OCI-M1 (cell line): ENCODE measurements at regions not wholly inside any gene's neighbourhood (a gene's known extent, or its start where the extent isn't known, plus 50 kb on each side); places are given as distances from the start of the nearest gene placed in this dataset.

Experiments used
- DNase-seq: peaks from one replicate; lab custom pipeline; 2025; lab: John Stamatoyannopoulos, UW

DNA sequence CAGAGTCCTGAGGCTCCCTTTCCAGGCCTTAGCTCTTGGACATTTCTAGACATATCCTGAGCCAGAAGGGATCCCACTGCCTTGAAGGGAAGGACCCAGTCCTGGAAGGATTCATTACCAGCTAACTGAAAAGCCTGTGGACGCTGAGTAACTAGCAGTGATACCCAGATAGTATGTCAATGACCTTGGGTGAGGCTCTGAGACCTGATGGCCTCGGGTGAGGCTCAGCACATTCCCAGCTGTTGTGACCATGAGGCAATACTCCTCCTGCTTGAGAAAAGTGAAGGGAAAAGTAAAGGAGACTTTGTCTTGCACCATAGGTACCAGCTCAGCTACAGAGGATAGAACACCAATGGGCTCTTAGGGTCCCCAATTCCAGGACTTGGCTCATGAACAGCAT, 268.1 kb downstream of the DKK2 start:
- no peak for DNase-seq

GRCh38 chr4:106766519-106766918, 269.6 kb downstream of the DKK2 start:
- DNase-seq, result no peak

DNA sequence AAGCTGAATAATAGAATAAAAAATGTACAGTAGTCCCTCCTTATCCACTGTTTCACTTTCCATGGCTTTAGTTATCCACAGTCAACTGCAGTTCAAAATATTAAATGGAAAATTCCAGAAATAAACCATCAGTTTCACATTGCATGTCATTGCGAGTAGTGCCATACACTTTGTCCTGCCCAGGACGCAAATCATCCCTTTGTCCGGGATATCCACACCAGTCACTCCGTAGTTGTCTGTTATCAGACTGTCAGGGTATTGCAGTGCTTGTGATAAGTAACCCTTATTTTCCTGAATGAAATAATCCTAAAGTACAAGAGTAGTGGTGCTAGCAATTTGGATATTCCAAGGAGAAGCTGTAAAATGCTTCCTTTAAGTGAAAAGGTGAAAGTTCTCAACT, 271.3 kb downstream of the DKK2 start:
- DNase-seq, result no peak

GRCh38 chr4:106762666-106763443, 273.3 kb downstream of the DKK2 start:
- no peak for DNase-seq

DNA sequence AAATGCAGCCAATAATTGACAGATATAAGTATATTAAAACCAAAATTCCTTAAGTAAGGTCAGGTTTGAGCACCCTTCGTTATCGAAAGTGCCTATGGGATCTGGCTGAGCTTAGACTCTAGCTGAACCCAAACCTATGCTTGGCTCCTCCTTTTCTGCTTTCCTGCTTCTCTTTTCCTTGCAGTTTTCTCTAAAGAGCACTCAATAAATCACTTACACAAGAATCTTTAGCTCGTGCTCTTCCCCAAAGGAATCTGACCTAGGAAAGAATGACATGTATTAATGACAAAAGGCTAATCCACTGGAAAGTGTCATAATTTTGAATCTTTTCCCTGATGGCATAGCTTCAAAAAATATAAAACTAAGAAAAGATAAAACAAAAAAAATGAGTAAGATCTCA, 282.7 kb downstream of the DKK2 start:
- no peak for DNase-seq

GRCh38 chr4:106746451-106746850, 289.7 kb downstream of the DKK2 start:
- DNase-seq, result no peak

DNA sequence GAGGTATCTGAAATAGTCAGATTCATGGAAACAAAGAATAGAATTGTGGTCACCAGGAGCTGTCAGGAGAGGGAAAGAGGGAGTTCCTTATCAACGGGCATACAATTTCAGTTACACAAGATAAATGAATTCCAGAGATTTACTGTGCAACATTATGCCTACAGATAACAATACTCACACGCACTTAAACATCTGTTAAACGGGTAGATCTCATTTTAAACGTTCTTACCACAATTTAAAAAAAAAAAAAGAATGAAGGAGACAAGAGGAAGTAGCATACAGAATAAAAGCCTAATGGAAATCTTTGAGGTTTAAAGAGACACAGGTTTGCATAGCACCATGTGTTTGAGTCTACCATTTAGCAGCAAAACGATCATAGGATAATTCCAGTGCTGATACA, 298.0 kb downstream of the DKK2 start:
- peak; percentile 73 for DNase-seq

GRCh38 chr4:106718548-106718947, 317.6 kb downstream of the DKK2 start:
- DNase-seq, result no peak

- DNase-seq, result no peak
Measured at GRCh38 chr4:106717091-106717490, 319.0 kb downstream of the DKK2 start.

DNA sequence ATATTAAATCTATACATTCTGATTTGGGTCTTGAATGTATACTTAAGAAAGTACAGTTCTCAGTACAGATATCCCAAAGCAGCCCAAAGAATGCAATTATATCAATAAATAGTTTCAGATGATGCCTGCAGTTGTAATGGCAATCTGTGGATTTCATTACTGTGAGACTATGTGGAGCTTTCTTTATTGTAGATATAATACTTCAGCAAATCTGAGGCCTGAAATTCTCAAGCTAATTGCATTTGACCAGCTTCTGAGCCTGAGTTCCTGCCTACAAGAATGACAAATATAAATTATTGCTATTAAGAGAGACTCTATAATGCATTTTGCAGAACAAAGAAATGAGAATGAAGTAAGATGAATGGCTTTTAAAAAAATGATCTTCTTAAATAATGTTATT, 320.3 kb downstream of the DKK2 start:
- DNase-seq, result no peak

DNA sequence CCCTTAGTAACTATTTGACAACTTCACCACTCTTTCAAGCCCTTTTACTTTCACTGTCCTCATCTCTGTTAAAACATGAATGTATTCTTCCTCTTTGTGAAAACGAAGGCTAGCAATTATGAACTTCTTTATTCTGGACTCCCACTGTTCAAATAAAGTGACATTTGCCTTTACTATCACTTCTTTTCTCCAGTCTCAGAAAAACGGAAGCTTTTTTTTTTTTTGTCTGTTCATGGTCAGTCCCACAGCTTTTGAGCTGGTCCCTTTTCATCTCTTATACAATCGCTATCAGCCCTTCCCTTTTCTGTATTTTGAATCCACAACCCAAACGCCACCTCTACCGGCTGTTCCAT, 327.7 kb downstream of the DKK2 start:
- DNase-seq, result peak; percentile 82

DNA sequence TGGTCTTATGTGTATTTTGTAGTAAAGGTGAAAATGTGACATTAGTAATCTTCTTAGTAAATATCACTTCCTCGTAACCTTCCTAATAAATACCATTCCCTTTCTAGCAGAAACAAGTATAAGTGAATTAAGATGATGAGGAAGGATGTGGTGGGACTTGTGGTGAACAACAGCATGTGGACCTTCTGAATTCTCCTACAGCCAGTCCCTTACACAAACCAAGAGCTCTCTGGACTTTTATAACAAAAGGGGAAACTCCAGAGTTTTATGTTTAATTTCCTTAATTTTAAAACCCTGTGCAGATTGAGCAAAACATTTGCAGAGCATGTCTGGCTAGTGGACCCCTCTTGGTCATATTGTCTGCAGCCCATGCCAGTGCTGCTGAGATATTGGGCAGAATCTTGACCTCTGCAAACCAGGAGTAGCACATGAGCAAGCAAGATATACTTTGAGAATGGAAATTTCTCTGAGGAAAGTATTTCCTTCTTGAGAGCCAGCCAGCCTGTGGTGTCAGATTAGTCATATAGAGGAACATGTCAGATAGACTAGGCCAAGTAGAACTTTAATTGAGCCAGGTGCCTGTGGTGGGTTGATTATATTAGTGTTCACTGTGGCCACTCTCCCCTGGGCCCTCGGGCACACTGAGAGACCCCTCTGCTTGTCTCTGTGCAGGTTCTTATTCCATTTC, 328.2 kb downstream of the DKK2 start:
- peak; percentile 82 for DNase-seq

DNA sequence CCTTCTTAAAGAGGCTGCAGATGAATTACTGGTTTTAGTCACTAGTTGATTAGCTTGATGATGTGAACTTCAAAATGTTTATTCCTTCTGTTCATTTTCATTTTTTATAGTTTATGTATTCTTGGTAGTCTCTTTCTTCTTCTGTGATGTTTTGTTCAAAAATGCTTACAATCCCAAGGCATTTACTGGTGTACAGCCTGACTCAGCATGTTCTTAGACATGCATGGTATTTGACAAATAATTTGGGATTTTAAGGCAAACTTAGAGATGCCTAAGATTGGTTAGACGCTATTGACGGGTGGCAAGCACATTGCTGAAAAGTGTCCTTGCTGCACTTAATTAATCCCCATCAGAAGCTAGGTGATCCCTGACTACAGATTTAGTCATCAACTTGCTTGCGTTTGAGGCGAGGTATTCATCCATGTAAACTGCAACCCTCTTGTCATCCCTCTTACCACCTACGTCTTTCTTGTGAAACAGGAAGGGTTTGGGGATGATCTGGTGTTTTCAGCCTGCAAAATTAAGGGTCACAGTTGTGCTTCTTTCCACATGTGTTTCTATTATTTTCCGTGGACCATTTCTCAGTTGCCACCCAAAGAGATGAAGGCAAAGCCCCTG, 331.8 kb downstream of the DKK2 start:
- no peak for DNase-seq

DNA sequence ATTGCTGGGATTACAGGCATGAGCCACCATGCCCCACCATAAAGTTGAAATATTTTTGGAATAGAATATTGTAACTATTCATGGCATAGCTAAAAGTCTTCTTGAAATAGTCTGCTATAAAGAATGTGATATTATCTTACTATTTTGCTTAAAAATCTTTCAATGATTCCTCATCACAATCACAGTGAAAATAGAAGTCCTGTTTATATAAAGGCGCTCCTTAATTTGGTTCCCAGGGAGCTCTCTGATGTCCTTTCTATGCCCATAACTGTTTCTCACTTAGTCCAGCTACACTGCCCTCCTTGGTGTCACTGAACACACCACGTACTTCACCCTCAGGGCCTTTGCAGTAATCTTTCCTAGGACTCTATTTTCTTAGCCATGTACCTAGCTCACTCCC, 331.7 kb upstream of the GIMD1 start:
- no peak for DNase-seq

GRCh38 chr4:106698621-106699195, 330.1 kb upstream of the GIMD1 start:
- no peak for DNase-seq

DNA sequence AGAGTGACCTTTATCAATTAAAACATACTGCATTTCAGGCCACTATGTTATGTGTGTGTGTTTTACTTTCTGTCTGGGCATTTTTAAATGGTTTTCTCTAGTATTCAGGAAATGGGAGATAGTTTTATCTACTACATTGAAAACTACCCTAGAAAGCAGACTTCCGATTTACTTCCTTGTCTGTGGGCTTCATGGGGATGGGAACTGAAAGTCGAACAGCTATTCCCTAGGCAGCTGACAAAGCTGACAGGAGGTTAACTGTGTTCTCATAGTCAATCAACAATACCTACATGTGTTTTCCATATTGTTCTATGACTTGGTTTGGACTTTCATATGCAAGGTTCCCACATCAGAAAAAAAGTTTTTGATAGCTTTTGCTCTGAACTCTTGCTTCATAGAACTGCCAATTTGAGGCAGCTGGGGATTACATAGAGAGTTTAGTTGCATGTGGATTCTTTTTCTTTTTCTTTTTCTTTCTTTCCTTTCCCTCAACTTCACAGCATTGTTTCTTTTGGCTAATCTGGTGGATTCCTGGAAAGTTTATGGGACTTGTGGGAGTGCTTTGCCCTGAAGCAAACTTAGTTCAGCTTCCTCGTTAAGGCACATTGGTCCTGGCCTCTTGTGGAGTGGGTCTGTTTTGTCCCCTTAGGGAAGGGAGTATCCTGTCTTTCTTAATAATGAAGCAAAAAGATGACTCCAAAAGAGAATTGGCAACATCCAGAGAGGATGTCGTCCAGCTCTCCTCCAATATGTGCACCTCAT, 327.1 kb upstream of the GIMD1 start:
- no peak for DNase-seq

DNA sequence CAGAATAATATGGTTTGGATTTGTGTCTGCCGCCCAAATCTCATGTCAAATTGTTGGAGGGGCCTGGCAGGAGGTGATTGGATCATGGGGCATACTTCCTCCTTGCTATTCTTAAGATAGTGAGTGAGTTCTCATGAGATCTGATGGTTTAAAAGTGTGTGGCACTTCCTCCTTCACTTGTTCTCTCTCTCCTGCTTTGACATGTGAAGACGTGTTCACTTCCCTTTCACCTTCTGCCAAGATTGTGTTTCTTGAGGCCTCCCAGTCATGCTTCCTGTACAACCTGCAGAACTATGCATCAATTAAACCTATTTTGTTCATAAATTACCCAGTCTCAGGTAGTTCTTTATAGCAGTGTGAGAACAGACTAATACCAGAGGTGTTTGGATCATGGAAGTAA, 325.7 kb upstream of the GIMD1 start:
- DNase-seq, result peak; percentile 50

GRCh38 chr4:106691749-106692148, 323.2 kb upstream of the GIMD1 start:
- DNase-seq, result peak; percentile 33

DNA sequence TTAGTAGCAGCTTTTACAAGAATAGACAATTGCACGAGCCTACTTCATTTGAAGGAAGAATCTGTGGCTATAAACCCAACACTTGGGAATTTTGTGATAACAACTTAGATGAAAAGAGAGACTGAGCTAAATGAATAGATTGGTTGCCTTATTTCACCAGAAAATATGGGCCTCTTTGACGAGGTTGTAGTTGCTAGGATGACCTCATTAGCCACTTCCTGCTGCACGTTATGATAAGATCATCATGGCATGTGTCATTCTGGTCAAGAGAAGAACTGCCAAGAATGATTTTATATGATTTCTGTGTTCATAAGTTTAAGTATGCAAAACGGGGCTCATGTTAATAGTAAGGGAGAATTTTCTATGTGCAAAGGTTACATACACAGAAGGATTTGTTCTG, 321.9 kb upstream of the GIMD1 start:
- peak; percentile 78 for DNase-seq

- no peak for DNase-seq
Measured at GRCh38 chr4:106687026-106687425, 318.4 kb upstream of the GIMD1 start.

DNA sequence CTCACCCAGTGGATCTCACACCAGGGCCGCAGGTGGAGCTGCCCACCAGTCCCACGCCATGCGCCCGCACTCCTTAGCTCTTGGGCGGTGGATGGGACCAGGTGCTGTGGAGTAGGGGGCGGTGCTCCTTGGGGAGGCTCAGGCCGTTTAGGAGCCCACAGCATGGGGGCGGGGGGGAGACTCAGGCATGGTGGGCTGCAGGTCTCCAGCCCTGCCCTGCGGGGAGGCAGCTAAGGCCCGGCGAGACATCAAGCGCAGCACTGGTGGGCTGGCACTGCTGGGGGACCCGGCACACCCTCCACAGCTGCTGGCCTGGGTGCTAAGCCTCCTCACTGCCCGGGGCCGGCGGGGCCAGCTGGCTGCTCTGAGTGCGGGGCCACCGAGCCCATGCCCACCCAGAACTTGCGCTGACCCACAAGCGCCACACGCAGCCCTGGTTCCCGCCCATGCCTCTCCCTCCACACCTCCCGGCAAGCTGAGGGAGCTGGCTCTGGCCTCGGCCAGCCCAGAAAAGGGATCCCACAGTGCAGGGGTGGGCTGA, 312.9 kb upstream of the GIMD1 start:
- DNase-seq, result no peak

GRCh38 chr4:106679063-106679462, 310.5 kb upstream of the GIMD1 start:
- no peak for DNase-seq
